Uterus (tissue), 2 donors: ENCODE measurements at regions not wholly inside any gene's neighbourhood (a gene's known extent, or its start where the extent isn't known, plus 50 kb on each side); places are given as distances from the start of the nearest gene placed in this dataset.

Source experiments
- POLR2A ChIP-seq, 2 donors: fragments of 450-650 bp; IDR thresholded peaks; one replicate each; pipeline ENCODE4 v1.6.1; 2016; ENCODE audit warnings: antibody characterized with exemption in 2 of 2, mild to moderate bottlenecking in 1 of 2, moderate library complexity in 1 of 2
- TF ChIP-seq, protein P1 (sequence below), 4 experiments: fragments of 200-600 bp in 2 of 4; fragments of 450-650 bp in 2 of 4; sonication (generic) in 2 of 4; IDR thresholded peaks; one replicate each; pipeline ENCODE4 v1.5.1; 2016 to 2019; ENCODE audit warnings: antibody characterized with exemption in 4 of 4, mild to moderate bottlenecking in 2 of 4, moderate library complexity in 1 of 4

- TF ChIP-seq, protein P1, sequence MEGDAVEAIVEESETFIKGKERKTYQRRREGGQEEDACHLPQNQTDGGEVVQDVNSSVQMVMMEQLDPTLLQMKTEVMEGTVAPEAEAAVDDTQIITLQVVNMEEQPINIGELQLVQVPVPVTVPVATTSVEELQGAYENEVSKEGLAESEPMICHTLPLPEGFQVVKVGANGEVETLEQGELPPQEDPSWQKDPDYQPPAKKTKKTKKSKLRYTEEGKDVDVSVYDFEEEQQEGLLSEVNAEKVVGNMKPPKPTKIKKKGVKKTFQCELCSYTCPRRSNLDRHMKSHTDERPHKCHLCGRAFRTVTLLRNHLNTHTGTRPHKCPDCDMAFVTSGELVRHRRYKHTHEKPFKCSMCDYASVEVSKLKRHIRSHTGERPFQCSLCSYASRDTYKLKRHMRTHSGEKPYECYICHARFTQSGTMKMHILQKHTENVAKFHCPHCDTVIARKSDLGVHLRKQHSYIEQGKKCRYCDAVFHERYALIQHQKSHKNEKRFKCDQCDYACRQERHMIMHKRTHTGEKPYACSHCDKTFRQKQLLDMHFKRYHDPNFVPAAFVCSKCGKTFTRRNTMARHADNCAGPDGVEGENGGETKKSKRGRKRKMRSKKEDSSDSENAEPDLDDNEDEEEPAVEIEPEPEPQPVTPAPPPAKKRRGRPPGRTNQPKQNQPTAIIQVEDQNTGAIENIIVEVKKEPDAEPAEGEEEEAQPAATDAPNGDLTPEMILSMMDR (IDR thresholded peaks at IDR 0.05): no peak
- no peak for TF ChIP-seq POLR2A (IDR thresholded peaks at IDR 0.05)
Observed at GRCh38 chr1:36532810-36533401, 50.2 kb upstream of the CSF3R start.
